Panc1 (cell line): ENCODE measurements at regions not wholly inside any gene's neighbourhood (a gene's known extent, or its start where the extent isn't known, plus 50 kb on each side); places are given as distances from the start of the nearest gene placed in this dataset.
"Not testable (repeated sequence)": the region's sequence is repeated elsewhere in the genome, so short reads cannot be mapped to it uniquely, and the experiment has no call there.

ENCODE experiments used
- ATAC-seq: fragments of 200-7000 bp; cut with Tn5 transposase; 2 replicates; pipeline ENCODE4 v1.9.1; 2020; ENCODE audit warnings: mild to moderate bottlenecking, moderate library complexity
- BruUV-seq: library from RNA; stranded (reverse); fragments of 400-500 nt; replicated peaks from 2 replicates; lab custom pipeline; 2021; lab: Mats Ljungman, UMichigan
- CTCF ChIA-PET: fragments of 300-600 bp; sonication (Branson Sonifier 250); formaldehyde crosslinking; loops from one replicate; lab custom pipeline; 2022; ENCODE audit warnings: antibody characterized with exemption; lab: Charles Lee
- POLR2A ChIA-PET: fragments of 300-600 bp; sonication (Branson Sonifier 250); formaldehyde crosslinking; loops from one replicate; lab custom pipeline; 2022; ENCODE audit warnings: antibody characterized with exemption; lab: Charles Lee
- DNase-seq: peaks from one replicate; pipeline ENCODE4 v3.0.0-alpha.2; 2010; ENCODE audit warnings: low read depth, low spot score
- H3K27ac ChIP-seq: 2 replicates; pipeline ENCODE4 v1.5.1; 2011; ENCODE audit warnings: mild to moderate bottlenecking, low read length, inconsistent platforms
- H3K27me3 ChIP-seq: fragments of 200-500 bp; sonication (Bioruptor generic); 2 replicates; pipeline ENCODE4 v1.6.0; 2014; ENCODE audit warnings: low read length, inconsistent platforms; ENCODE audit not compliant: control insufficient read depth, insufficient read depth
- H3K36me3 ChIP-seq: fragments of 200-500 bp; sonication (Bioruptor generic); 2 replicates; pipeline ENCODE4 v1.5.1; 2014; ENCODE audit warnings: inconsistent platforms, mild to moderate bottlenecking, low read length, moderate library complexity; ENCODE audit not compliant: control insufficient read depth, insufficient read depth
- H3K4me1 ChIP-seq: 2 replicates; pipeline ENCODE4 v1.5.1; 2011; ENCODE audit warnings: inconsistent platforms, mild to moderate bottlenecking, low read length, moderate library complexity; ENCODE audit not compliant: control insufficient read depth, insufficient read depth
- H3K4me3 ChIP-seq, 2 experiments: 2 replicates each; pipeline ENCODE4 v1.5.1; 2011 to 2012; ENCODE audit warnings: low read depth in 2 of 2, low read length in 2 of 2, mild to moderate bottlenecking in 2 of 2, inconsistent platforms in 1 of 2, moderate library complexity in 1 of 2
- H3K9me3 ChIP-seq: fragments of 200-500 bp; sonication (Bioruptor generic); 2 replicates; pipeline ENCODE4 v1.5.1; 2014; ENCODE audit warnings: low read depth, mild to moderate bottlenecking, inconsistent platforms, low read length, moderate library complexity; ENCODE audit not compliant: control insufficient read depth, insufficient read depth
- POLR2AphosphoS5 ChIP-seq: IDR thresholded peaks from 2 replicates; pipeline ENCODE4 v1.6.1; 2012; ENCODE audit warnings: mild to moderate bottlenecking, low read depth, low read length, moderate library complexity
- SIN3A ChIP-seq: IDR thresholded peaks from 2 replicates; pipeline ENCODE4 v1.6.1; 2012; ENCODE audit warnings: low read depth, mild to moderate bottlenecking, low read length, moderate library complexity, borderline replicate concordance; ENCODE audit not compliant: insufficient read depth
- TCF7L2 ChIP-seq: IDR thresholded peaks from 2 replicates; pipeline ENCODE4 v1.6.1; 2011; ENCODE audit warnings: mild to moderate bottlenecking, low read depth, low read length, inconsistent platforms
- in situ Hi-C: cut with HindIII; loops from 2 replicates; pipeline ENCODE4 v1.10.0; 2016; ENCODE audit warnings: low sequenced_read_pairs, low pct_unique_long_range_greater_than_20kb
- intact Hi-C: fragments of 100-400 bp; cut with micrococcal nuclease; formaldehyde crosslinking; loops from one replicate; pipeline ENCODE4 v1.10.0; 2022; ENCODE audit not compliant: unreplicated experiment
- TF ChIP-seq, protein P1 (sequence below): fragments of 450-650 bp; IDR thresholded peaks from 2 replicates; pipeline ENCODE4 v1.5.1; 2017; ENCODE audit warnings: mild to moderate bottlenecking
- TF ChIP-seq, protein P2 (sequence below), 2 experiments: IDR thresholded peaks; 2 replicates each; pipeline ENCODE4 v1.6.1; 2011 to 2012; ENCODE audit warnings: low read depth in 2 of 2, control low read depth in 1 of 2, low read length in 1 of 2, mild to moderate bottlenecking in 1 of 2, moderate library complexity in 1 of 2; ENCODE audit not compliant: insufficient read depth in 1 of 2

DNA sequence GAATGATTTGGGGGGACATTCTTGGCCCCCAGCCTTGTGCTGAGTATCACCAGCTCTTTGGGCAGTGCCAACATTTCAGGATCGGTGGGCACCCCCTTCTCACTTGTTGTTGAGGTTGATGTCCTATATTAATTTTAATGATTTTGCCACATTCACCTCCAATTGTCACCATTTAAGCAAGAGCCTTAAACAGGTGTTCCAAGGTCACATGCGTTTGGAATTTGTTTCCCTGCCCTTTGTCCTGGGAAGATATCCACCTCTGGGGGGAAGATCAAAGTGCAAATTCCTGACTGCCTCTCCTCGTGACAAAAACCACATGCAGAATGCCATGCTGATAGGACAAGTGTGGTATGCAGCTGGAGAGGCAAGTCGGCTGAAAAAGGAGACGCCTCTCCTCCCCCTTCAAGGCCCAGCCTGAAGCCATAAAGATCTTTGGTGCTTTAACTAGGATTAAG lies 72.5 kb upstream of the ID2 start:
- no TSS peak for BruUV-seq
- H3K4me3 ChIP-seq = no peak overlapping the region
- no peak overlapping the region for H3K27ac ChIP-seq
- ChIA-PET POLR2A (no interaction called here), CTCF (no interaction called here)
- TF ChIP-seq, protein P1, sequence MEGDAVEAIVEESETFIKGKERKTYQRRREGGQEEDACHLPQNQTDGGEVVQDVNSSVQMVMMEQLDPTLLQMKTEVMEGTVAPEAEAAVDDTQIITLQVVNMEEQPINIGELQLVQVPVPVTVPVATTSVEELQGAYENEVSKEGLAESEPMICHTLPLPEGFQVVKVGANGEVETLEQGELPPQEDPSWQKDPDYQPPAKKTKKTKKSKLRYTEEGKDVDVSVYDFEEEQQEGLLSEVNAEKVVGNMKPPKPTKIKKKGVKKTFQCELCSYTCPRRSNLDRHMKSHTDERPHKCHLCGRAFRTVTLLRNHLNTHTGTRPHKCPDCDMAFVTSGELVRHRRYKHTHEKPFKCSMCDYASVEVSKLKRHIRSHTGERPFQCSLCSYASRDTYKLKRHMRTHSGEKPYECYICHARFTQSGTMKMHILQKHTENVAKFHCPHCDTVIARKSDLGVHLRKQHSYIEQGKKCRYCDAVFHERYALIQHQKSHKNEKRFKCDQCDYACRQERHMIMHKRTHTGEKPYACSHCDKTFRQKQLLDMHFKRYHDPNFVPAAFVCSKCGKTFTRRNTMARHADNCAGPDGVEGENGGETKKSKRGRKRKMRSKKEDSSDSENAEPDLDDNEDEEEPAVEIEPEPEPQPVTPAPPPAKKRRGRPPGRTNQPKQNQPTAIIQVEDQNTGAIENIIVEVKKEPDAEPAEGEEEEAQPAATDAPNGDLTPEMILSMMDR = no peak
- TF ChIP-seq SIN3A = no peak
- TF ChIP-seq TCF7L2 = no peak
- TF ChIP-seq, protein P2, sequence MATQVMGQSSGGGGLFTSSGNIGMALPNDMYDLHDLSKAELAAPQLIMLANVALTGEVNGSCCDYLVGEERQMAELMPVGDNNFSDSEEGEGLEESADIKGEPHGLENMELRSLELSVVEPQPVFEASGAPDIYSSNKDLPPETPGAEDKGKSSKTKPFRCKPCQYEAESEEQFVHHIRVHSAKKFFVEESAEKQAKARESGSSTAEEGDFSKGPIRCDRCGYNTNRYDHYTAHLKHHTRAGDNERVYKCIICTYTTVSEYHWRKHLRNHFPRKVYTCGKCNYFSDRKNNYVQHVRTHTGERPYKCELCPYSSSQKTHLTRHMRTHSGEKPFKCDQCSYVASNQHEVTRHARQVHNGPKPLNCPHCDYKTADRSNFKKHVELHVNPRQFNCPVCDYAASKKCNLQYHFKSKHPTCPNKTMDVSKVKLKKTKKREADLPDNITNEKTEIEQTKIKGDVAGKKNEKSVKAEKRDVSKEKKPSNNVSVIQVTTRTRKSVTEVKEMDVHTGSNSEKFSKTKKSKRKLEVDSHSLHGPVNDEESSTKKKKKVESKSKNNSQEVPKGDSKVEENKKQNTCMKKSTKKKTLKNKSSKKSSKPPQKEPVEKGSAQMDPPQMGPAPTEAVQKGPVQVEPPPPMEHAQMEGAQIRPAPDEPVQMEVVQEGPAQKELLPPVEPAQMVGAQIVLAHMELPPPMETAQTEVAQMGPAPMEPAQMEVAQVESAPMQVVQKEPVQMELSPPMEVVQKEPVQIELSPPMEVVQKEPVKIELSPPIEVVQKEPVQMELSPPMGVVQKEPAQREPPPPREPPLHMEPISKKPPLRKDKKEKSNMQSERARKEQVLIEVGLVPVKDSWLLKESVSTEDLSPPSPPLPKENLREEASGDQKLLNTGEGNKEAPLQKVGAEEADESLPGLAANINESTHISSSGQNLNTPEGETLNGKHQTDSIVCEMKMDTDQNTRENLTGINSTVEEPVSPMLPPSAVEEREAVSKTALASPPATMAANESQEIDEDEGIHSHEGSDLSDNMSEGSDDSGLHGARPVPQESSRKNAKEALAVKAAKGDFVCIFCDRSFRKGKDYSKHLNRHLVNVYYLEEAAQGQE (IDR thresholded peaks at IDR 0.05; ENCODE audit: insufficient read depth in 1 of 2, low read depth in 2 of 2, low read length in 1 of 2) = no peak
- no peak for TF ChIP-seq POLR2AphosphoS5
- ATAC-seq (no peak), DNase-seq (no peak)
- H3K4me1 ChIP-seq = no peaks in the 10 kb centered on the region
- no peaks in the 10 kb centered on the region for H3K9me3 ChIP-seq
- intact Hi-C loops (no loop called here), in situ Hi-C loops (no loop called here)
- H3K27me3 ChIP-seq = no peaks in the 10 kb centered on the region
- H3K36me3 ChIP-seq = no peaks in the 10 kb centered on the region

DNA sequence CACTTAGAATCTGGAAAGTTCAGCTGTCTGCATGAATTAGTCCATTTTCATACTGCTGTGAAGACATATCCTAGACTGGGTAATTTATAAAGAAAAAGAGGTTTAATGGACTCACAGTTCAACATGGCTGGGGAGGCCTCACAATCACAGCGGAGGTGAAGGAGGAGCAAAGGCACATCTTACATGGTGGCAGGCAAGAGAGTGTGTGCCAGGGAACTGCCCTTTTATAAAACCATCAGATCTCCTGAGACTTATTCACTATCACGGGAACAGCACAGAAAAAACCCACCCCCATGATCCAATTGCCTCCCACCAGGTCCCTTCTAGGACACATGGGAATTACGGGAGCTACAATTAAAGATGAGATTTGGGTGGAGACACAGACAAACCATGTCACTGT lies 71.1 kb upstream of the ID2 start:
- POLR2A ChIA-PET, intact Hi-C loops, DNase-seq, H3K36me3 ChIP-seq, BruUV-seq, ATAC-seq, H3K9me3 ChIP-seq, H3K4me1 ChIP-seq, H3K4me3 ChIP-seq, H3K27ac ChIP-seq, CTCF ChIA-PET, in situ Hi-C loops, H3K27me3 ChIP-seq: not testable (repeated sequence)

DNA sequence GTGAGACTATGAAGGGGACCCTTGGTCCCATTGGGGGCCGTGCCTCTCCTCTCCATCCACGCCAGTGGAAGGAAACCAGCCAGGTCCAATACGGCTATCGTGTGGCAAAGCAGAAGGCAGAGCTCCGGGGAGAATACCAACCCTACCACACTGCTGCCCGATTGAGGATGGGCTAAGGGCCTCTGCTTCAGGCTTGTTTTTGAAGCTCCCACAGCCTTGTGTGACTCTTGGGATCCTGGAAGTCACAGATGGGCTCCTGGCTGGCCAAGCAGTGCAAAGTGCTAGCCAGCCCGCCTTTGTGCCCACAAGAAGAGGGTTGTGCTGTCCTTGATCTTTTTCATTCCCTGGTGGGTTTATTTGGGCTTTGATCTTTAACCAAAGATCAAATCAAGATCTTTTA lies 70.6 kb upstream of the ID2 start:
- TF ChIP-seq POLR2AphosphoS5 (no peak), SIN3A (no peak), TCF7L2 (no peak)
- TF ChIP-seq, protein P1 = no peak
- TF ChIP-seq, protein P2 (IDR thresholded peaks at IDR 0.05; ENCODE audit: insufficient read depth in 1 of 2, low read depth in 2 of 2, low read length in 1 of 2) = no peak
- ATAC-seq = no peak
- H3K9me3 ChIP-seq = no peaks in the 10 kb centered on the region
- H3K36me3 ChIP-seq = no peaks in the 10 kb centered on the region
- no peak for DNase-seq
- intact Hi-C loops (no loop called here), in situ Hi-C loops (no loop called here)
- no peak overlapping the region for H3K27ac ChIP-seq
- BruUV-seq = no TSS peak
- H3K4me3 ChIP-seq = no peak overlapping the region
- H3K4me1 ChIP-seq = no peaks in the 10 kb centered on the region
- POLR2A ChIA-PET = no interaction called here
- H3K27me3 ChIP-seq = no peaks in the 10 kb centered on the region
- CTCF ChIA-PET = no interaction called here
